ENCODE measurements at regions not wholly inside any gene's neighbourhood (a gene's known extent, or its start where the extent isn't known, plus 50 kb on each side); places are given as distances from the start of the nearest gene placed in this dataset.

DNA sequence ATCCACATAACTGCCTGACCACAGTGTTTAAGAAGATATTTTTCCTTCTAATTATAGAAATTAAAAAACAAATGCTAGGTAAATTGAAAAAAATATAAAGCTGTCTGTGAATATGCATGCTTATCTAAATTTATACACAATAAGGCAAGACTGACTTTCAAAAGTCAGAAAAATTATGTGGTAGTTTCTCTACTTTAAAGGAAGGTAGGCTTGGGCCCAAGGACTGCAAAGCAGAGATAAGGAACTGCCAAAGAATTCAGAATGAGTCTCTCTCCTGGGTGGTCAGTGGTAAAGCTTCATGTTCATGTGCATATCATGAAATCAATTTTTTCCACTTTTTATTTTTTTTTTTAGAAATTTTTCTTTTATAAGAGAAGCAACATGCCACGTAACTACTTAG lies 998.6 kb downstream of the REEP3 start:
- no peaks in the 10 kb centered on the region for H3K36me3 ChIP-seq (ENCODE audit: control insufficient read depth in 1 of 2, insufficient read depth in 2 of 2, low read length in 1 of 2)
- no peaks in the 10 kb centered on the region for H3K9me3 ChIP-seq (ENCODE audit: control insufficient read depth, low read length)
- 77 to 88% methylated on average over 1 of the region's 1 CpG for WGBS, 2 donors

GRCh38 chr10:64523065-64523759 lies 1002.0 kb downstream of the REEP3 start:
- H3K27ac ChIP-seq (ENCODE audit: low read depth in 1 of 2, low read length in 2 of 2): no peak overlapping the region
- H3K4me3 ChIP-seq (ENCODE audit: low read length in 2 of 2): no peak overlapping the region
- no peaks in the 10 kb centered on the region for H3K36me3 ChIP-seq (ENCODE audit: control insufficient read depth in 1 of 2, insufficient read depth in 2 of 2, low read length in 1 of 2)
- WGBS, 2 donors: 58 to 63% methylated on average over 4 of the region's 4 CpGs
- DNase-seq (no peak), ATAC-seq (ENCODE audit: low FRiP score) (no peak)
- intact Hi-C loops (cut with DNase I): no loop called here
- no peaks in the 10 kb centered on the region for H3K4me1 ChIP-seq (ENCODE audit: control insufficient read depth in 1 of 2, insufficient read depth in 2 of 2, low read length in 2 of 2)
- no peaks in the 10 kb centered on the region for H3K27me3 ChIP-seq (ENCODE audit: control insufficient read depth in 1 of 2, insufficient read depth in 2 of 2, low read length in 1 of 2)
- H3K9me3 ChIP-seq (ENCODE audit: control insufficient read depth, low read length): no peaks in the 10 kb centered on the region

More for the DNA sequence above, 998.6 kb downstream of the REEP3 start:
- H3K27me3 ChIP-seq (ENCODE audit: control insufficient read depth in 1 of 2, insufficient read depth in 2 of 2, low read length in 1 of 2): no peaks in the 10 kb centered on the region
- H3K4me3 ChIP-seq (ENCODE audit: low read length in 2 of 2): no peak overlapping the region
- DNase-seq (no peak), ATAC-seq (ENCODE audit: low FRiP score) (no peak)
- H3K4me1 ChIP-seq (ENCODE audit: control insufficient read depth in 1 of 2, insufficient read depth in 2 of 2, low read length in 2 of 2): no peaks in the 10 kb centered on the region
- H3K27ac ChIP-seq (ENCODE audit: low read depth in 1 of 2, low read length in 2 of 2): no peak overlapping the region
- intact Hi-C loops (cut with DNase I): no loop called here

- Histone ChIP-seq H3K4me1 (ENCODE audit: control insufficient read depth in 1 of 2, insufficient read depth in 2 of 2, low read length in 2 of 2) (no peaks in the 10 kb centered on the region), H3K36me3 (ENCODE audit: control insufficient read depth in 1 of 2, insufficient read depth in 2 of 2, low read length in 1 of 2) (no peaks in the 10 kb centered on the region), H3K4me3 (ENCODE audit: low read length in 2 of 2) (no peak overlapping the region), H3K9me3 (ENCODE audit: control insufficient read depth, low read length) (no peaks in the 10 kb centered on the region), H3K27ac (ENCODE audit: low read depth in 1 of 2, low read length in 2 of 2) (no peak overlapping the region), H3K27me3 (ENCODE audit: control insufficient read depth in 1 of 2, insufficient read depth in 2 of 2, low read length in 1 of 2) (no peaks in the 10 kb centered on the region)
- 65 to 66% methylated on average over 7 of the region's 7 CpGs for WGBS, 2 donors
- no peak for ATAC-seq (ENCODE audit: low FRiP score)
- intact Hi-C loops (cut with DNase I): no loop called here
- DNase-seq: no peak
These were observed 1007.2 kb downstream of the REEP3 start for GRCh38 chr10:64528294-64529002.

DNA sequence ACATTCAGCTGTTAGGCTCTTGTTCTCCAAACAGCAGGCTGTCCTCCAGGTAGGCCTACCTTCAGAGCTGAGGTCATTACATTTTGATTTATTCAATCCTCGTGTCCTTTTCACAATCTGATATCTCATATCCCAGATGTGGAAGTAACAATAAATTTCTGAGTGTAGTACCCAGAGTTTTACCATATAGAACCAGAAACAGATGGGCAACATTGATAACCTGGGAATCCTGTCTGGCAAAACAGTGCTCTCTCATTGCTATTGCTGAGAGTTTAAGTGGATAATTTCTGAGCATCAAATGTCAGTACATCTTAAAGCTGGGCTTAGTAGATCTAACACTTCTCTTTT lies 1007.8 kb downstream of the REEP3 start:
- ATAC-seq (ENCODE audit: low FRiP score) (no peak), DNase-seq (no peak)
- Histone ChIP-seq H3K4me1 (ENCODE audit: control insufficient read depth in 1 of 2, insufficient read depth in 2 of 2, low read length in 2 of 2) (no peaks in the 10 kb centered on the region), H3K9me3 (ENCODE audit: control insufficient read depth, low read length) (no peaks in the 10 kb centered on the region), H3K27ac (ENCODE audit: low read depth in 1 of 2, low read length in 2 of 2) (no peak overlapping the region), H3K36me3 (ENCODE audit: control insufficient read depth in 1 of 2, insufficient read depth in 2 of 2, low read length in 1 of 2) (no peaks in the 10 kb centered on the region), H3K27me3 (ENCODE audit: control insufficient read depth in 1 of 2, insufficient read depth in 2 of 2, low read length in 1 of 2) (no peaks in the 10 kb centered on the region), H3K4me3 (ENCODE audit: low read length in 2 of 2) (no peak overlapping the region)
- intact Hi-C loops (cut with DNase I): no loop called here
- 45 to 50% methylated on average over 1 of the region's 1 CpG for WGBS, 2 donors

- Histone ChIP-seq H3K36me3 (ENCODE audit: control insufficient read depth in 1 of 2, insufficient read depth in 2 of 2, low read length in 1 of 2) (no peaks in the 10 kb centered on the region), H3K27ac (ENCODE audit: low read depth in 1 of 2, low read length in 2 of 2) (no peak overlapping the region), H3K4me3 (ENCODE audit: low read length in 2 of 2) (no peak overlapping the region), H3K27me3 (ENCODE audit: control insufficient read depth in 1 of 2, insufficient read depth in 2 of 2, low read length in 1 of 2) (no peaks in the 10 kb centered on the region), H3K4me1 (ENCODE audit: control insufficient read depth in 1 of 2, insufficient read depth in 2 of 2, low read length in 2 of 2) (no peaks in the 10 kb centered on the region), H3K9me3 (ENCODE audit: control insufficient read depth, low read length) (no peaks in the 10 kb centered on the region)
- ATAC-seq (ENCODE audit: low FRiP score) (no peak), DNase-seq (no peak)
- 85 to 98% methylated on average over 2 of the region's 2 CpGs for whole genome bisulfite sequencing, 2 donors
- intact Hi-C loops (cut with DNase I): no loop called here
These were observed 1013.4 kb downstream of the REEP3 start for GRCh38 chr10:64534616-64535015.

DNA sequence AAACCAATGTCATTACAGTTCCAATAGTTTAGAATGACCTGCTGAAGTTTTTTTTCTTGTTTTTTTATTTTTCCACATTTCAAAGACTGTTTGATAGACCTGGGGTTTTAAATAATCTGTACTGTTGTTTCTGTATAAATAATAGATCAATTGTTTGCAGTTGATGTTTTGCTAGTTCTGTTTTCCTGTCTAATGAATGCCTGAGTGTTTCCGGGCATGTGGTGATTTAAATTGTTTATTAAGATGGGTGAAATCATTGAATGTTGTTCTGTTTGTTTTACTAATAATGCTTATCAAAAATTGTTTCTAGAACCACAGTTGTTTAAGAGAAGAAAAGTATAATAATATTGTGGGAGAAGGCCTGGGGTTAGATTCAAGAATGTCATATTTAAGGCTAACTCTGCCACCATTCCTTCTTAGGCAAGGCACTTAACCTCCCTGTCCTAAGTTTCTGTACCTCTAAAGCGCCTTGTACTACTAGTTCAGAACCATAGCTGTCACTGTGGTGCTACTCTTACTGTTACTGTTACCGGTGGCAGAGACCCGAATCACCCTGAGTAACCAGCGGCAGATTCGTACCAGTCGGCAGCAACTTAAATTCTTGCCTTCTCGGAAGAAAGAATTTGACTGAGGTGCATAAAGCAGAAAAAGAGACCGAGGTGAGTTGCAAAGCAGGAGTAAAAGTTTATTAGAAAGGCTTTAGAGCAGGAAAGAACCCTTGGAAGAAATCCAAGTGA lies 1014.1 kb downstream of the REEP3 start:
- H3K4me3 ChIP-seq (ENCODE audit: low read length in 2 of 2): no peak overlapping the region
- ATAC-seq (ENCODE audit: low FRiP score) (no peak), DNase-seq (no peak)
- WGBS, 2 donors: 83 to 84% methylated on average over 9 of the region's 9 CpGs
- H3K9me3 ChIP-seq (ENCODE audit: control insufficient read depth, low read length): no peaks in the 10 kb centered on the region
- H3K27ac ChIP-seq (ENCODE audit: low read depth in 1 of 2, low read length in 2 of 2): no peak overlapping the region
- no peaks in the 10 kb centered on the region for H3K4me1 ChIP-seq (ENCODE audit: control insufficient read depth in 1 of 2, insufficient read depth in 2 of 2, low read length in 2 of 2)
- intact Hi-C loops (cut with DNase I): no loop called here
- no peaks in the 10 kb centered on the region for H3K27me3 ChIP-seq (ENCODE audit: control insufficient read depth in 1 of 2, insufficient read depth in 2 of 2, low read length in 1 of 2)
- H3K36me3 ChIP-seq (ENCODE audit: control insufficient read depth in 1 of 2, insufficient read depth in 2 of 2, low read length in 1 of 2): no peaks in the 10 kb centered on the region

DNA sequence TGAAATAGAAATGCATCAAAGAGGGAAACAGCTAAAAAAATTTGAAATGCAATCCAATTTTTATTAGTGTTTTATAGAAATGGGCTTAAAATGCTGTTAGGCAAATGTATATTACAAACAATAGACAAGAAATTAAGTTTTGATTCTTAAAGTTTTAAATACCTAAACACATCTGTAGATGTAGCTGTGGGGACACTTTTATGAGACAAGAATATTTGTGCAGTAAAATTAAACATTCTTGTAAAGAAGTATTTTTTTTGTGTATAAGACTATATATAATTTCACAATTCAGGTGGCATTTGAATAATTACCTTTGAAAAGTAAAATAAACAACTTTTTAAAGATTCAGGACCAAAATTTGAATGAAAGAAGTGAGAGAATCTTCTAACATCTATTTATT lies 1015.9 kb downstream of the REEP3 start:
- H3K36me3 ChIP-seq (ENCODE audit: control insufficient read depth in 1 of 2, insufficient read depth in 2 of 2, low read length in 1 of 2): no peaks in the 10 kb centered on the region
- no peaks in the 10 kb centered on the region for H3K4me1 ChIP-seq (ENCODE audit: control insufficient read depth in 1 of 2, insufficient read depth in 2 of 2, low read length in 2 of 2)
- H3K27ac ChIP-seq (ENCODE audit: low read depth in 1 of 2, low read length in 2 of 2): no peak overlapping the region
- intact Hi-C loops (cut with DNase I): no loop called here
- no peak overlapping the region for H3K4me3 ChIP-seq (ENCODE audit: low read length in 2 of 2)
- H3K9me3 ChIP-seq (ENCODE audit: control insufficient read depth, low read length): no peaks in the 10 kb centered on the region
- H3K27me3 ChIP-seq (ENCODE audit: control insufficient read depth in 1 of 2, insufficient read depth in 2 of 2, low read length in 1 of 2): no peaks in the 10 kb centered on the region
- DNase-seq (no peak), ATAC-seq (ENCODE audit: low FRiP score) (no peak)

DNA sequence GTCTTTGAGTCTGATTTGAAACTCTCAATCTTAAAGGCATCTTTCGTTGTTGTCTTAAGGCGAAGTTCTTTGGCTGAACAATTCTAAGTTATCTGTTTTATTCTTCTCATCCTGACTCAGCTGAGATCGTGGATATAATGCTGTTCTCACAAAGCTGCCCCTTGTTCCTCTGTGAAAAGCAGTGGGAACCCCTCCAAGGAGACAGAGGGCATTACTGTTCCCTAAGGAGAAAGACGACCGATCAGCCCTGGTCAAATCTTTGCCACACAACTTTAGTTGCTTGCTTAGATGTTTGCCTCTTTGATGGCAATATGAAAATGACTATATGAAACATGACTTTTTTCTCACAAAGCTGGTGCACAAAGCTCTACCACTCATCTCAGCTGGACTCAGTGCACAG lies 1016.7 kb downstream of the REEP3 start:
- no peaks in the 10 kb centered on the region for H3K9me3 ChIP-seq (ENCODE audit: control insufficient read depth, low read length)
- H3K27me3 ChIP-seq (ENCODE audit: control insufficient read depth in 1 of 2, insufficient read depth in 2 of 2, low read length in 1 of 2): no peaks in the 10 kb centered on the region
- H3K4me1 ChIP-seq (ENCODE audit: control insufficient read depth in 1 of 2, insufficient read depth in 2 of 2, low read length in 2 of 2): no peaks in the 10 kb centered on the region
- intact Hi-C loops (cut with DNase I): no loop called here
- no peak overlapping the region for H3K4me3 ChIP-seq (ENCODE audit: low read length in 2 of 2)
- DNase-seq: no peak
- no peaks in the 10 kb centered on the region for H3K36me3 ChIP-seq (ENCODE audit: control insufficient read depth in 1 of 2, insufficient read depth in 2 of 2, low read length in 1 of 2)
- no peak for ATAC-seq (ENCODE audit: low FRiP score)
- H3K27ac ChIP-seq (ENCODE audit: low read depth in 1 of 2, low read length in 2 of 2): no peak overlapping the region
- 59 to 69% methylated on average over 5 of the region's 5 CpGs for WGBS, 2 donors

- Histone ChIP-seq H3K9me3 (ENCODE audit: control insufficient read depth, low read length) (peaks cover 2% of the 10 kb centered on the region), H3K36me3 (ENCODE audit: control insufficient read depth in 1 of 2, insufficient read depth in 2 of 2, low read length in 1 of 2) (no peaks in the 10 kb centered on the region), H3K27ac (ENCODE audit: low read depth in 1 of 2, low read length in 2 of 2) (no peak overlapping the region), H3K4me1 (ENCODE audit: control insufficient read depth in 1 of 2, insufficient read depth in 2 of 2, low read length in 2 of 2) (no peaks in the 10 kb centered on the region), H3K27me3 (ENCODE audit: control insufficient read depth in 1 of 2, insufficient read depth in 2 of 2, low read length in 1 of 2) (no peaks in the 10 kb centered on the region), H3K4me3 (ENCODE audit: low read length in 2 of 2) (no peak overlapping the region)
- DNase-seq (no peak), ATAC-seq (ENCODE audit: low FRiP score) (no peak)
- intact Hi-C loops (cut with DNase I): no loop called here
- 29 to 35% methylated on average over 3 of the region's 3 CpGs for WGBS, 2 donors
These were observed 1024.9 kb downstream of the REEP3 start for GRCh38 chr10:64546073-64546472.

All from aorta (tissue), 5 donors.